ENCODE measurements at regions not wholly inside any gene's neighbourhood (a gene's known extent, or its start where the extent isn't known, plus 50 kb on each side); places are given as distances from the start of the nearest gene placed in this dataset.

GRCh38 chr4:57249083-57249482 lies 138.9 kb upstream of the IGFBP7 start:
- no peak for ATAC-seq
- no peak for TF ChIP-seq ESRRG (CRISPR knock-in tag; IDR thresholded peaks at IDR 0.05)
- no peak for TF ChIP-seq ISL1 (CRISPR knock-in tag; IDR thresholded peaks at IDR 0.05)
- no peak for TF ChIP-seq GLIS3 (CRISPR knock-in tag; IDR thresholded peaks at IDR 0.05)
- TF ChIP-seq RARB (CRISPR knock-in tag; IDR thresholded peaks at IDR 0.05): no peak
- TF ChIP-seq TOX (CRISPR knock-in tag; IDR thresholded peaks at IDR 0.05; ENCODE audit: borderline replicate concordance): no peak
- no peak for TF ChIP-seq ARNTL (CRISPR knock-in tag; IDR thresholded peaks at IDR 0.05; ENCODE audit: borderline replicate concordance, low read depth)
- no peak for TF ChIP-seq TCF4 (CRISPR knock-in tag; IDR thresholded peaks at IDR 0.05; ENCODE audit: borderline replicate concordance)
- TF ChIP-seq CREB5 (CRISPR knock-in tag; IDR thresholded peaks at IDR 0.05; ENCODE audit: low read depth): no peak
- TF ChIP-seq ZNF70 (CRISPR knock-in tag; IDR thresholded peaks at IDR 0.05): no peak
- TF ChIP-seq ZFP3 (CRISPR knock-in tag; IDR thresholded peaks at IDR 0.05): no peak
- TF ChIP-seq OSR1 (CRISPR knock-in tag; IDR thresholded peaks at IDR 0.05): no peak
- no peak for TF ChIP-seq ZC3H10 (CRISPR knock-in tag; IDR thresholded peaks at IDR 0.05)
- no peak for TF ChIP-seq ZNF8 (CRISPR knock-in tag; IDR thresholded peaks at IDR 0.05)
- no peak for TF ChIP-seq CSDC2 (CRISPR knock-in tag; IDR thresholded peaks at IDR 0.05)
- no peak for TF ChIP-seq PPARA (CRISPR knock-in tag; IDR thresholded peaks at IDR 0.05; ENCODE audit: borderline replicate concordance)
- no peak for TF ChIP-seq ZFP30 (CRISPR knock-in tag; IDR thresholded peaks at IDR 0.05)
- no peak for TF ChIP-seq POU6F1 (CRISPR knock-in tag; IDR thresholded peaks at IDR 0.05; ENCODE audit: borderline replicate concordance, low read depth)
- no peak for TF ChIP-seq BACH2 (CRISPR knock-in tag; IDR thresholded peaks at IDR 0.05; ENCODE audit: borderline replicate concordance)

GRCh38 chr4:57243076-57243475 lies 132.9 kb upstream of the IGFBP7 start:
- TF ChIP-seq OSR1 (CRISPR knock-in tag; IDR thresholded peaks at IDR 0.05) (no peak), RARB (CRISPR knock-in tag; IDR thresholded peaks at IDR 0.05) (no peak), ISL1 (CRISPR knock-in tag; IDR thresholded peaks at IDR 0.05) (no peak), CSDC2 (CRISPR knock-in tag; IDR thresholded peaks at IDR 0.05) (no peak), BACH2 (CRISPR knock-in tag; IDR thresholded peaks at IDR 0.05; ENCODE audit: borderline replicate concordance) (no peak)
- ATAC-seq: no peak

- ATAC-seq: no peak
- TF ChIP-seq TOX (CRISPR knock-in tag; IDR thresholded peaks at IDR 0.05; ENCODE audit: borderline replicate concordance): no peak
- TF ChIP-seq PATZ1 (CRISPR knock-in tag; IDR thresholded peaks at IDR 0.05; ENCODE audit: borderline replicate concordance): no peak
- TF ChIP-seq ARNTL (CRISPR knock-in tag; IDR thresholded peaks at IDR 0.05; ENCODE audit: borderline replicate concordance, low read depth): no peak
- TF ChIP-seq ZNF565 (CRISPR knock-in tag; conservative IDR thresholded peaks at IDR 0.05; ENCODE audit: low read depth): no peak
- TF ChIP-seq CSDC2 (CRISPR knock-in tag; IDR thresholded peaks at IDR 0.05): no peak
- no peak for TF ChIP-seq CREB5 (CRISPR knock-in tag; IDR thresholded peaks at IDR 0.05; ENCODE audit: low read depth)
Measured at GRCh38 chr4:57234252-57234775, 124.1 kb upstream of the IGFBP7 start.

GRCh38 chr4:57233386-57233785 lies 123.2 kb upstream of the IGFBP7 start:
- TF ChIP-seq ESRRG (CRISPR knock-in tag; IDR thresholded peaks at IDR 0.05) (no peak), ZFP3 (CRISPR knock-in tag; IDR thresholded peaks at IDR 0.05) (no peak), TSHZ2 (CRISPR knock-in tag; IDR thresholded peaks at IDR 0.05) (no peak), CREB5 (CRISPR knock-in tag; IDR thresholded peaks at IDR 0.05; ENCODE audit: low read depth) (no peak), ZNF8 (CRISPR knock-in tag; IDR thresholded peaks at IDR 0.05) (no peak), ISL1 (CRISPR knock-in tag; IDR thresholded peaks at IDR 0.05) (peak; percentile 73), SNAI2 (CRISPR knock-in tag; IDR thresholded peaks at IDR 0.05) (no peak), PATZ1 (CRISPR knock-in tag; IDR thresholded peaks at IDR 0.05; ENCODE audit: borderline replicate concordance) (peak; percentile 86; the same call in 1 of the 2 replicates), CSDC2 (CRISPR knock-in tag; IDR thresholded peaks at IDR 0.05) (no peak), ZNF70 (CRISPR knock-in tag; IDR thresholded peaks at IDR 0.05) (no peak)
- ATAC-seq: 0 out of 3 replicates have a peak, but pooled peaks have one; percentile 33

Data from SK-N-SH treated with all-trans-retinoic acid at 6 μM for 48 hours (cell line).